HEK293 (cell line): ENCODE measurements at regions not wholly inside any gene's neighbourhood (a gene's known extent, or its start where the extent isn't known, plus 50 kb on each side); places are given as distances from the start of the nearest gene placed in this dataset.

Experiments used
- CTCF ChIA-PET: fragments of 350-600 bp; formaldehyde crosslinking; extraction: SDS; loops from one replicate; lab custom pipeline; 2021; ENCODE audit warnings: antibody characterized with exemption; lab: Yijun Ruan, JAX
- POLR2A ChIA-PET: fragments of 300-600 bp; formaldehyde crosslinking; extraction: SDS; loops from one replicate; lab custom pipeline; 2020; ENCODE audit warnings: antibody characterized with exemption, inconsistent platforms; lab: Yijun Ruan, JAX
- H3K27ac ChIP-seq: fragments of 200-500 bp; sonication (Bioruptor generic); 2 replicates; pipeline ENCODE4 v1.5.1; 2014; ENCODE audit warnings: low read depth, low read length, control low read depth, inconsistent platforms; ENCODE audit errors: extremely low read depth
- H3K36me3 ChIP-seq, 2 experiments: fragments of 200-500 bp in 1 of 2; sonication (Bioruptor generic) in 1 of 2; 1 replicate in 1 of 2; 2 replicates in 1 of 2; pipeline ENCODE4 v1.5.1; 2014 to 2017; ENCODE audit warnings: inconsistent platforms in 2 of 2, low read length in 2 of 2; ENCODE audit not compliant: control insufficient read depth in 2 of 2, insufficient read depth in 1 of 2
- H3K4me1 ChIP-seq: fragments of 200-500 bp; sonication (Bioruptor generic); 2 replicates; pipeline ENCODE4 v1.5.1; 2014; ENCODE audit warnings: mild to moderate bottlenecking, low read length, inconsistent platforms; ENCODE audit not compliant: control insufficient read depth, insufficient read depth
- H3K4me3 ChIP-seq: 2 replicates; pipeline ENCODE4 v1.5.1; 2011; ENCODE audit warnings: low read depth, mild to moderate bottlenecking, control low read depth, low read length, moderate library complexity
- H3K9me3 ChIP-seq: fragments of 200-500 bp; sonication (Bioruptor generic); 2 replicates; pipeline ENCODE4 v1.5.1; 2014; ENCODE audit warnings: low read depth, low read length, inconsistent platforms; ENCODE audit not compliant: control insufficient read depth, insufficient read depth
- KLF10 ChIP-seq: fragments of 450-650 bp; IDR thresholded peaks from 2 replicates; pipeline ENCODE4 v1.5.1; 2018; ENCODE audit warnings: missing biosample characterization, mild to moderate bottlenecking, missing genetic modification characterization
- KLF8 ChIP-seq: fragments of 450-650 bp; formaldehyde crosslinking; IDR thresholded peaks from 2 replicates; pipeline ENCODE4 v1.5.1; 2016; ENCODE audit warnings: missing biosample characterization, missing genetic modification characterization
- KLF9 ChIP-seq: fragments of 450-650 bp; formaldehyde crosslinking; IDR thresholded peaks from 2 replicates; pipeline ENCODE4 v1.5.1; 2016; ENCODE audit warnings: missing biosample characterization, missing genetic modification characterization, low read depth
- MEIS1 ChIP-seq: sonication (generic); formaldehyde crosslinking; IDR thresholded peaks from 2 replicates; pipeline ENCODE4 v1.8.1; 2022; ENCODE audit warnings: missing genetic modification reagents, mild to moderate bottlenecking, borderline replicate concordance
- MYNN ChIP-seq: fragments of 450-650 bp; formaldehyde crosslinking; IDR thresholded peaks from 2 replicates; pipeline ENCODE4 v1.5.1; 2016; ENCODE audit warnings: missing biosample characterization, missing genetic modification characterization, borderline replicate concordance
- OSR2 ChIP-seq: fragments of 450-650 bp; formaldehyde crosslinking; IDR thresholded peaks from 2 replicates; pipeline ENCODE4 v1.5.1; 2016; ENCODE audit warnings: missing biosample characterization, missing genetic modification characterization
- SCRT1 ChIP-seq: fragments of 450-650 bp; formaldehyde crosslinking; IDR thresholded peaks from 2 replicates; pipeline ENCODE4 v1.5.1; 2016; ENCODE audit warnings: missing biosample characterization, missing genetic modification characterization, borderline replicate concordance
- ZBTB20 ChIP-seq: fragments of 450-650 bp; formaldehyde crosslinking; IDR thresholded peaks from 2 replicates; pipeline ENCODE4 v1.5.1; 2016; ENCODE audit warnings: missing biosample characterization, missing genetic modification characterization
- ZNF184 ChIP-seq: fragments of 450-650 bp; IDR thresholded peaks from 2 replicates; pipeline ENCODE4 v1.5.1; 2018; ENCODE audit warnings: missing biosample characterization, mild to moderate bottlenecking, missing genetic modification characterization
- ZNF354C ChIP-seq: fragments of 450-650 bp; formaldehyde crosslinking; IDR thresholded peaks from 2 replicates; pipeline ENCODE4 v1.5.1; 2016; ENCODE audit warnings: missing biosample characterization, missing genetic modification characterization, low read depth, borderline replicate concordance
- ZNF623 ChIP-seq: fragments of 450-650 bp; formaldehyde crosslinking; IDR thresholded peaks from 2 replicates; pipeline ENCODE4 v1.5.1; 2016; ENCODE audit warnings: missing biosample characterization, missing genetic modification characterization
- ZNF660 ChIP-seq: fragments of 450-650 bp; IDR thresholded peaks from 2 replicates; pipeline ENCODE4 v1.5.1; 2018; ENCODE audit warnings: missing biosample characterization, mild to moderate bottlenecking, missing genetic modification characterization
- ZSCAN16 ChIP-seq: fragments of 450-650 bp; formaldehyde crosslinking; IDR thresholded peaks from 2 replicates; pipeline ENCODE4 v1.5.1; 2016; ENCODE audit warnings: missing biosample characterization, missing genetic modification characterization
- TF ChIP-seq, protein P1 (sequence below): fragments of 450-650 bp; formaldehyde crosslinking; conservative IDR thresholded peaks from 2 replicates; pipeline ENCODE4 v1.5.1; 2016; ENCODE audit warnings: low read depth, missing biosample characterization, missing genetic modification characterization
- TF ChIP-seq, protein P2 (sequence below): fragments of 450-650 bp; formaldehyde crosslinking; IDR thresholded peaks from 2 replicates; pipeline ENCODE4 v1.5.1; 2016; ENCODE audit warnings: missing biosample characterization, missing genetic modification characterization, borderline replicate concordance
- TF ChIP-seq, protein P3 (sequence below): fragments of 450-650 bp; formaldehyde crosslinking; IDR thresholded peaks from 2 replicates; pipeline ENCODE4 v1.5.1; 2017; ENCODE audit warnings: missing biosample characterization, missing genetic modification characterization
- TF ChIP-seq, protein P4 (sequence below): sonication (generic); formaldehyde crosslinking; IDR thresholded peaks from 2 replicates; pipeline ENCODE4 v1.8.1; 2022; ENCODE audit warnings: mild to moderate bottlenecking, moderate library complexity, missing genetic modification reagents
- TF ChIP-seq, protein P5 (sequence below): fragments of 450-650 bp; formaldehyde crosslinking; IDR thresholded peaks from 2 replicates; pipeline ENCODE4 v1.5.1; 2017; ENCODE audit warnings: missing biosample characterization, missing genetic modification characterization
- TF ChIP-seq, protein P6 (sequence below): fragments of 450-650 bp; formaldehyde crosslinking; IDR thresholded peaks from 2 replicates; pipeline ENCODE4 v1.5.1; 2016; ENCODE audit warnings: missing biosample characterization, missing genetic modification characterization, borderline replicate concordance
- TF ChIP-seq, protein P7 (sequence below): IDR thresholded peaks from 2 replicates; pipeline ENCODE4 v1.6.1; 2011; ENCODE audit warnings: mild to moderate bottlenecking, low read depth, low read length, borderline replicate concordance

DNA sequence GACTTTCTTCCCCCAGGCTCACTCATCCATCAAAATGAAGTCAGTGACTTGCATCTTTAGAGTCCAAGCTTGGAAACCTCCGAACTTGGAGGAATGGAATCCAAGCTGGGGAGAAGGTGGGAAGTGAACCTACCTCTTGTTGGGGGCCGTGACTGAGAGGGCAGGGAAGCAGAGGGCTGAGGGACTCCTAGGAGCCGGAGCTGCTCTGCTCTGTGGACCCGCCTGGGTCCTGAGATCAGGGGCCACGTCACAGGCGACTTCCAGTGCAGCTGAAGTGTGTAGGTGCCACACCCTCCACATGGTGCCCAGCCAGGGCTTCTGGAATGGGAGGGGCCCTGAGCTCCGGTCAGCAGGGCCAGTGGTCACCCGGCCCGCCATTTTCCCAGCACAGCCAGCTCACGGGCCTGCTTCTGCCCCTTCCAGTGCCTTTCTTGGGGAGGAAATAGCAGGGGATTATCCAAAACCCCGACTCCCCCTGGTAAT, 63.4 kb upstream of the OTOS start:
- CTCF ChIA-PET = interaction anchor here (0.6 kb wide), 1 partner anchor 53 kb away, joined by 3 read pairs; no protein-coding TSS in a partner anchor

More for the DNA sequence above, 63.4 kb upstream of the OTOS start:
- TF ChIP-seq, protein P1, sequence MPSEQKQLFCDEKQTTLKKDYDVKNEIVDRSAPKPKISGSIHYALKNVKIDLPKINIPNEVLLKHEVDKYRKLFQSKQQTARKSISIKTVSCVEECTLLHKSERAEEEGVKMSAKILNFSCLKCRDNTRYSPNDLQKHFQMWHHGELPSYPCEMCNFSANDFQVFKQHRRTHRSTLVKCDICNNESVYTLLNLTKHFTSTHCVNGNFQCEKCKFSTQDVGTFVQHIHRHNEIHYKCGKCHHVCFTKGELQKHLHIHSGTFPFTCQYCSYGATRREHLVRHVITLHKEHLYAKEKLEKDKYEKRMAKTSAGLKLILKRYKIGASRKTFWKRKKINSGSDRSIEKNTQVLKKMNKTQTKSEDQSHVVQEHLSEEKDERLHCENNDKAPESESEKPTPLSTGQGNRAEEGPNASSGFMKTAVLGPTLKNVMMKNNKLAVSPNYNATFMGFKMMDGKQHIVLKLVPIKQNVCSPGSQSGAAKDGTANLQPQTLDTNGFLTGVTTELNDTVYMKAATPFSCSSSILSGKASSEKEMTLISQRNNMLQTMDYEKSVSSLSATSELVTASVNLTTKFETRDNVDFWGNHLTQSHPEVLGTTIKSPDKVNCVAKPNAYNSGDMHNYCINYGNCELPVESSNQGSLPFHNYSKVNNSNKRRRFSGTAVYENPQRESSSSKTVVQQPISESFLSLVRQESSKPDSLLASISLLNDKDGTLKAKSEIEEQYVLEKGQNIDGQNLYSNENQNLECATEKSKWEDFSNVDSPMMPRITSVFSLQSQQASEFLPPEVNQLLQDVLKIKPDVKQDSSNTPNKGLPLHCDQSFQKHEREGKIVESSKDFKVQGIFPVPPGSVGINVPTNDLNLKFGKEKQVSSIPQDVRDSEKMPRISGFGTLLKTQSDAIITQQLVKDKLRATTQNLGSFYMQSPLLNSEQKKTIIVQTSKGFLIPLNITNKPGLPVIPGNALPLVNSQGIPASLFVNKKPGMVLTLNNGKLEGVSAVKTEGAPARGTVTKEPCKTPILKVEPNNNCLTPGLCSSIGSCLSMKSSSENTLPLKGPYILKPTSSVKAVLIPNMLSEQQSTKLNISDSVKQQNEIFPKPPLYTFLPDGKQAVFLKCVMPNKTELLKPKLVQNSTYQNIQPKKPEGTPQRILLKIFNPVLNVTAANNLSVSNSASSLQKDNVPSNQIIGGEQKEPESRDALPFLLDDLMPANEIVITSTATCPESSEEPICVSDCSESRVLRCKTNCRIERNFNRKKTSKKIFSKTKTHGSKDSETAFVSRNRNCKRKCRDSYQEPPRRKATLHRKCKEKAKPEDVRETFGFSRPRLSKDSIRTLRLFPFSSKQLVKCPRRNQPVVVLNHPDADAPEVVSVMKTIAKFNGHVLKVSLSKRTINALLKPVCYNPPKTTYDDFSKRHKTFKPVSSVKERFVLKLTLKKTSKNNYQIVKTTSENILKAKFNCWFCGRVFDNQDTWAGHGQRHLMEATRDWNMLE = no peak
- TF ChIP-seq, protein P2, sequence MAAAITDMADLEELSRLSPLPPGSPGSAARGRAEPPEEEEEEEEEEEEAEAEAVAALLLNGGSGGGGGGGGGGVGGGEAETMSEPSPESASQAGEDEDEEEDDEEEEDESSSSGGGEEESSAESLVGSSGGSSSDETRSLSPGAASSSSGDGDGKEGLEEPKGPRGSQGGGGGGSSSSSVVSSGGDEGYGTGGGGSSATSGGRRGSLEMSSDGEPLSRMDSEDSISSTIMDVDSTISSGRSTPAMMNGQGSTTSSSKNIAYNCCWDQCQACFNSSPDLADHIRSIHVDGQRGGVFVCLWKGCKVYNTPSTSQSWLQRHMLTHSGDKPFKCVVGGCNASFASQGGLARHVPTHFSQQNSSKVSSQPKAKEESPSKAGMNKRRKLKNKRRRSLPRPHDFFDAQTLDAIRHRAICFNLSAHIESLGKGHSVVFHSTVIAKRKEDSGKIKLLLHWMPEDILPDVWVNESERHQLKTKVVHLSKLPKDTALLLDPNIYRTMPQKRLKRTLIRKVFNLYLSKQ (tag by site-specific recombination) = no peak
- no peak for TF ChIP-seq ZBTB20
- TF ChIP-seq, protein P3, sequence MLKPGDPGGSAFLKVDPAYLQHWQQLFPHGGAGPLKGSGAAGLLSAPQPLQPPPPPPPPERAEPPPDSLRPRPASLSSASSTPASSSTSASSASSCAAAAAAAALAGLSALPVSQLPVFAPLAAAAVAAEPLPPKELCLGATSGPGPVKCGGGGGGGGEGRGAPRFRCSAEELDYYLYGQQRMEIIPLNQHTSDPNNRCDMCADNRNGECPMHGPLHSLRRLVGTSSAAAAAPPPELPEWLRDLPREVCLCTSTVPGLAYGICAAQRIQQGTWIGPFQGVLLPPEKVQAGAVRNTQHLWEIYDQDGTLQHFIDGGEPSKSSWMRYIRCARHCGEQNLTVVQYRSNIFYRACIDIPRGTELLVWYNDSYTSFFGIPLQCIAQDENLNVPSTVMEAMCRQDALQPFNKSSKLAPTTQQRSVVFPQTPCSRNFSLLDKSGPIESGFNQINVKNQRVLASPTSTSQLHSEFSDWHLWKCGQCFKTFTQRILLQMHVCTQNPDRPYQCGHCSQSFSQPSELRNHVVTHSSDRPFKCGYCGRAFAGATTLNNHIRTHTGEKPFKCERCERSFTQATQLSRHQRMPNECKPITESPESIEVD (tag by site-specific recombination) = no peak
- TF ChIP-seq ZNF660 = no peak
- TF ChIP-seq ZNF354C (tag by site-specific recombination) = no peak
- TF ChIP-seq, protein P4, sequence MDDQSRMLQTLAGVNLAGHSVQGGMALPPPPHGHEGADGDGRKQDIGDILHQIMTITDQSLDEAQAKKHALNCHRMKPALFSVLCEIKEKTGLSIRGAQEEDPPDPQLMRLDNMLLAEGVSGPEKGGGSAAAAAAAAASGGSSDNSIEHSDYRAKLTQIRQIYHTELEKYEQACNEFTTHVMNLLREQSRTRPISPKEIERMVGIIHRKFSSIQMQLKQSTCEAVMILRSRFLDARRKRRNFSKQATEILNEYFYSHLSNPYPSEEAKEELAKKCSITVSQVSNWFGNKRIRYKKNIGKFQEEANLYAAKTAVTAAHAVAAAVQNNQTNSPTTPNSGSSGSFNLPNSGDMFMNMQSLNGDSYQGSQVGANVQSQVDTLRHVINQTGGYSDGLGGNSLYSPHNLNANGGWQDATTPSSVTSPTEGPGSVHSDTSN (CRISPR knock-in tag) = no peak
- TF ChIP-seq KLF8 (tag by site-specific recombination) = no peak
- TF ChIP-seq, protein P5, sequence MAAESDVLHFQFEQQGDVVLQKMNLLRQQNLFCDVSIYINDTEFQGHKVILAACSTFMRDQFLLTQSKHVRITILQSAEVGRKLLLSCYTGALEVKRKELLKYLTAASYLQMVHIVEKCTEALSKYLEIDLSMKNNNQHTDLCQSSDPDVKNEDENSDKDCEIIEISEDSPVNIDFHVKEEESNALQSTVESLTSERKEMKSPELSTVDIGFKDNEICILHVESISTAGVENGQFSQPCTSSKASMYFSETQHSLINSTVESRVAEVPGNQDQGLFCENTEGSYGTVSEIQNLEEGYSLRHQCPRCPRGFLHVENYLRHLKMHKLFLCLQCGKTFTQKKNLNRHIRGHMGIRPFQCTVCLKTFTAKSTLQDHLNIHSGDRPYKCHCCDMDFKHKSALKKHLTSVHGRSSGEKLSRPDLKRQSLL = no peak
- no peak for TF ChIP-seq MEIS1
- TF ChIP-seq KLF9 (tag by site-specific recombination) = no peak
- no peak for TF ChIP-seq ZNF184
- TF ChIP-seq OSR2 (tag by site-specific recombination) = no peak
- TF ChIP-seq MYNN (tag by site-specific recombination) = no peak
- TF ChIP-seq, protein P6, sequence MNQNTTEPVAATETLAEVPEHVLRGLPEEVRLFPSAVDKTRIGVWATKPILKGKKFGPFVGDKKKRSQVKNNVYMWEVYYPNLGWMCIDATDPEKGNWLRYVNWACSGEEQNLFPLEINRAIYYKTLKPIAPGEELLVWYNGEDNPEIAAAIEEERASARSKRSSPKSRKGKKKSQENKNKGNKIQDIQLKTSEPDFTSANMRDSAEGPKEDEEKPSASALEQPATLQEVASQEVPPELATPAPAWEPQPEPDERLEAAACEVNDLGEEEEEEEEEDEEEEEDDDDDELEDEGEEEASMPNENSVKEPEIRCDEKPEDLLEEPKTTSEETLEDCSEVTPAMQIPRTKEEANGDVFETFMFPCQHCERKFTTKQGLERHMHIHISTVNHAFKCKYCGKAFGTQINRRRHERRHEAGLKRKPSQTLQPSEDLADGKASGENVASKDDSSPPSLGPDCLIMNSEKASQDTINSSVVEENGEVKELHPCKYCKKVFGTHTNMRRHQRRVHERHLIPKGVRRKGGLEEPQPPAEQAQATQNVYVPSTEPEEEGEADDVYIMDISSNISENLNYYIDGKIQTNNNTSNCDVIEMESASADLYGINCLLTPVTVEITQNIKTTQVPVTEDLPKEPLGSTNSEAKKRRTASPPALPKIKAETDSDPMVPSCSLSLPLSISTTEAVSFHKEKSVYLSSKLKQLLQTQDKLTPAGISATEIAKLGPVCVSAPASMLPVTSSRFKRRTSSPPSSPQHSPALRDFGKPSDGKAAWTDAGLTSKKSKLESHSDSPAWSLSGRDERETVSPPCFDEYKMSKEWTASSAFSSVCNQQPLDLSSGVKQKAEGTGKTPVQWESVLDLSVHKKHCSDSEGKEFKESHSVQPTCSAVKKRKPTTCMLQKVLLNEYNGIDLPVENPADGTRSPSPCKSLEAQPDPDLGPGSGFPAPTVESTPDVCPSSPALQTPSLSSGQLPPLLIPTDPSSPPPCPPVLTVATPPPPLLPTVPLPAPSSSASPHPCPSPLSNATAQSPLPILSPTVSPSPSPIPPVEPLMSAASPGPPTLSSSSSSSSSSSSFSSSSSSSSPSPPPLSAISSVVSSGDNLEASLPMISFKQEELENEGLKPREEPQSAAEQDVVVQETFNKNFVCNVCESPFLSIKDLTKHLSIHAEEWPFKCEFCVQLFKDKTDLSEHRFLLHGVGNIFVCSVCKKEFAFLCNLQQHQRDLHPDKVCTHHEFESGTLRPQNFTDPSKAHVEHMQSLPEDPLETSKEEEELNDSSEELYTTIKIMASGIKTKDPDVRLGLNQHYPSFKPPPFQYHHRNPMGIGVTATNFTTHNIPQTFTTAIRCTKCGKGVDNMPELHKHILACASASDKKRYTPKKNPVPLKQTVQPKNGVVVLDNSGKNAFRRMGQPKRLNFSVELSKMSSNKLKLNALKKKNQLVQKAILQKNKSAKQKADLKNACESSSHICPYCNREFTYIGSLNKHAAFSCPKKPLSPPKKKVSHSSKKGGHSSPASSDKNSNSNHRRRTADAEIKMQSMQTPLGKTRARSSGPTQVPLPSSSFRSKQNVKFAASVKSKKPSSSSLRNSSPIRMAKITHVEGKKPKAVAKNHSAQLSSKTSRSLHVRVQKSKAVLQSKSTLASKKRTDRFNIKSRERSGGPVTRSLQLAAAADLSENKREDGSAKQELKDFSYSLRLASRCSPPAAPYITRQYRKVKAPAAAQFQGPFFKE (tag by site-specific recombination) = no peak
- TF ChIP-seq SCRT1 (tag by site-specific recombination) = no peak
- TF ChIP-seq ZNF623 (tag by site-specific recombination) = no peak
- TF ChIP-seq ZSCAN16 = no peak
- no peak for TF ChIP-seq KLF10 (tag by site-specific recombination)
- TF ChIP-seq, protein P7, sequence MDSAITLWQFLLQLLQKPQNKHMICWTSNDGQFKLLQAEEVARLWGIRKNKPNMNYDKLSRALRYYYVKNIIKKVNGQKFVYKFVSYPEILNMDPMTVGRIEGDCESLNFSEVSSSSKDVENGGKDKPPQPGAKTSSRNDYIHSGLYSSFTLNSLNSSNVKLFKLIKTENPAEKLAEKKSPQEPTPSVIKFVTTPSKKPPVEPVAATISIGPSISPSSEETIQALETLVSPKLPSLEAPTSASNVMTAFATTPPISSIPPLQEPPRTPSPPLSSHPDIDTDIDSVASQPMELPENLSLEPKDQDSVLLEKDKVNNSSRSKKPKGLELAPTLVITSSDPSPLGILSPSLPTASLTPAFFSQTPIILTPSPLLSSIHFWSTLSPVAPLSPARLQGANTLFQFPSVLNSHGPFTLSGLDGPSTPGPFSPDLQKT = no peak
- Histone ChIP-seq H3K9me3 (no peaks in the 10 kb centered on the region), H3K4me1 (no peaks in the 10 kb centered on the region), H3K36me3 (no peaks in the 10 kb centered on the region), H3K4me3 (no peak overlapping the region), H3K27ac (no peak overlapping the region)
- POLR2A ChIA-PET = no interaction called here
